ENCODE measurements at regions not wholly inside any gene's neighbourhood (a gene's known extent, or its start where the extent isn't known, plus 50 kb on each side); places are given as distances from the start of the nearest gene placed in this dataset.
A peak's percentile ranks its signal among the peaks of the same experiment; 100 is the strongest.

- no peak overlapping the region for H3K4me3 ChIP-seq (ENCODE audit: low read length)
- peak; percentile 20 for DNase-seq
- H3K4ac ChIP-seq (ENCODE audit: low read depth, low read length) = no peak overlapping the region
- no peak overlapping the region for H2BK120ac ChIP-seq (ENCODE audit: low read depth, low read length)
- no peak overlapping the region for H4K8ac ChIP-seq (ENCODE audit: low read depth, low read length)
- no peak overlapping the region for H3K23ac ChIP-seq (ENCODE audit: low read length)
- H3K79me1 ChIP-seq (ENCODE audit: low read length) = no peaks in the 10 kb centered on the region
- no CpG with 5 or more reads among the region's 2 CpGs for WGBS (ENCODE audit: extremely low coverage, insufficient coverage, low lambda C conversion rate)
- no peak overlapping the region for H2BK15ac ChIP-seq (replicated peaks; ENCODE audit: low read depth)
- H3K4me1 ChIP-seq (ENCODE audit: control insufficient read depth, low read depth, low read length) = no peaks in the 10 kb centered on the region
- H2BK5ac ChIP-seq (ENCODE audit: low read length) = no peak overlapping the region
- H3K79me2 ChIP-seq (ENCODE audit: control insufficient read depth, insufficient read depth, low read length) = no peaks in the 10 kb centered on the region
- no peak overlapping the region for H3K18ac ChIP-seq (ENCODE audit: low read length)
- H4K5ac ChIP-seq (ENCODE audit: low read length) = no peak overlapping the region
- H3K27ac ChIP-seq (ENCODE audit: low read depth, low read length) = no peak overlapping the region
- no peak overlapping the region for H3K56ac ChIP-seq (ENCODE audit: low read length)
- no peak overlapping the region for H3K4me2 ChIP-seq (ENCODE audit: low read length)
- H3K9ac ChIP-seq (ENCODE audit: low read length) = no peak overlapping the region
- H3K36me3 ChIP-seq (ENCODE audit: control insufficient read depth, insufficient read depth, low read length) = no peaks in the 10 kb centered on the region
- no peaks in the 10 kb centered on the region for H3K27me3 ChIP-seq (ENCODE audit: insufficient read depth, low read length, poor library complexity)
- H2AK5ac ChIP-seq (ENCODE audit: low read length) = no peak overlapping the region
Observed at GRCh38 chr4:147094238-147094637, 148.6 kb upstream of the TTC29 start.

- no peak overlapping the region for H2BK15ac ChIP-seq (replicated peaks; ENCODE audit: low read depth)
- H3K4me3 ChIP-seq (ENCODE audit: low read length) = no peak overlapping the region
Observed at GRCh38 chr4:147096667-147097604, 151.3 kb upstream of the TTC29 start.

GRCh38 chr4:147101678-147102077 is 156.0 kb upstream of the TTC29 start:
- H3K18ac ChIP-seq (ENCODE audit: low read length) = no peak overlapping the region
- no peak overlapping the region for H3K27ac ChIP-seq (ENCODE audit: low read depth, low read length)
- H4K8ac ChIP-seq (ENCODE audit: low read depth, low read length) = no peak overlapping the region
- no CpG with 5 or more reads among the region's 2 CpGs for WGBS (ENCODE audit: extremely low coverage, insufficient coverage, low lambda C conversion rate)
- H2AK5ac ChIP-seq (ENCODE audit: low read length) = no peak overlapping the region
- H3K36me3 ChIP-seq (ENCODE audit: control insufficient read depth, insufficient read depth, low read length) = no peaks in the 10 kb centered on the region
- no peak overlapping the region for H3K4me2 ChIP-seq (ENCODE audit: low read length)
- H3K27me3 ChIP-seq (ENCODE audit: insufficient read depth, low read length, poor library complexity) = no peaks in the 10 kb centered on the region
- no peak overlapping the region for H4K5ac ChIP-seq (ENCODE audit: low read length)
- H3K56ac ChIP-seq (ENCODE audit: low read length) = no peak overlapping the region
- H2BK15ac ChIP-seq (replicated peaks; ENCODE audit: low read depth) = no peak overlapping the region
- no peak overlapping the region for H3K23ac ChIP-seq (ENCODE audit: low read length)
- H3K4me1 ChIP-seq (ENCODE audit: control insufficient read depth, low read depth, low read length) = no peaks in the 10 kb centered on the region
- DNase-seq = no peak
- no peaks in the 10 kb centered on the region for H3K79me1 ChIP-seq (ENCODE audit: low read length)
- H2BK120ac ChIP-seq (ENCODE audit: low read depth, low read length) = no peak overlapping the region
- H2BK5ac ChIP-seq (ENCODE audit: low read length) = no peak overlapping the region
- H3K4me3 ChIP-seq (ENCODE audit: low read length) = no peak overlapping the region
- H3K79me2 ChIP-seq (ENCODE audit: control insufficient read depth, insufficient read depth, low read length) = no peaks in the 10 kb centered on the region
- H3K4ac ChIP-seq (ENCODE audit: low read depth, low read length) = no peak overlapping the region
- no peak overlapping the region for H3K9ac ChIP-seq (ENCODE audit: low read length)

More at GRCh38 chr4:147096667-147097604, 151.3 kb upstream of the TTC29 start:
- Histone ChIP-seq H3K79me1 (ENCODE audit: low read length) (no peaks in the 10 kb centered on the region), H4K8ac (ENCODE audit: low read depth, low read length) (no peak overlapping the region), H2BK120ac (ENCODE audit: low read depth, low read length) (no peak overlapping the region), H3K27me3 (ENCODE audit: insufficient read depth, low read length, poor library complexity) (no peaks in the 10 kb centered on the region), H3K27ac (ENCODE audit: low read depth, low read length) (no peak overlapping the region), H3K23ac (ENCODE audit: low read length) (no peak overlapping the region), H3K4me2 (ENCODE audit: low read length) (no peak overlapping the region), H3K4ac (ENCODE audit: low read depth, low read length) (no peak overlapping the region), H4K5ac (ENCODE audit: low read length) (no peak overlapping the region), H2BK5ac (ENCODE audit: low read length) (no peak overlapping the region), H3K56ac (ENCODE audit: low read length) (no peak overlapping the region), H3K36me3 (ENCODE audit: control insufficient read depth, insufficient read depth, low read length) (no peaks in the 10 kb centered on the region), H3K9ac (ENCODE audit: low read length) (no peak overlapping the region), H3K18ac (ENCODE audit: low read length) (no peak overlapping the region), H3K4me1 (ENCODE audit: control insufficient read depth, low read depth, low read length) (no peaks in the 10 kb centered on the region), H2AK5ac (ENCODE audit: low read length) (no peak overlapping the region), H3K79me2 (ENCODE audit: control insufficient read depth, insufficient read depth, low read length) (no peaks in the 10 kb centered on the region)
- WGBS (ENCODE audit: extremely low coverage, insufficient coverage, low lambda C conversion rate) = no CpG with 5 or more reads among the region's 6 CpGs
- DNase-seq = peak; percentile 55

- no peaks in the 10 kb centered on the region for H3K79me2 ChIP-seq (ENCODE audit: control insufficient read depth, insufficient read depth, low read length)
- H2BK120ac ChIP-seq (ENCODE audit: low read depth, low read length) = no peak overlapping the region
- no peak overlapping the region for H3K4ac ChIP-seq (ENCODE audit: low read depth, low read length)
- H4K5ac ChIP-seq (ENCODE audit: low read length) = no peak overlapping the region
- no peak overlapping the region for H4K8ac ChIP-seq (ENCODE audit: low read depth, low read length)
- no peaks in the 10 kb centered on the region for H3K36me3 ChIP-seq (ENCODE audit: control insufficient read depth, insufficient read depth, low read length)
- no peak overlapping the region for H3K56ac ChIP-seq (ENCODE audit: low read length)
- no peak overlapping the region for H3K4me3 ChIP-seq (ENCODE audit: low read length)
- H3K4me2 ChIP-seq (ENCODE audit: low read length) = no peak overlapping the region
- H3K18ac ChIP-seq (ENCODE audit: low read length) = no peak overlapping the region
- no peaks in the 10 kb centered on the region for H3K27me3 ChIP-seq (ENCODE audit: insufficient read depth, low read length, poor library complexity)
- no peaks in the 10 kb centered on the region for H3K79me1 ChIP-seq (ENCODE audit: low read length)
- DNase-seq = no peak
- H2AK5ac ChIP-seq (ENCODE audit: low read length) = no peak overlapping the region
- H3K9ac ChIP-seq (ENCODE audit: low read length) = no peak overlapping the region
- no peak overlapping the region for H2BK5ac ChIP-seq (ENCODE audit: low read length)
- H3K4me1 ChIP-seq (ENCODE audit: control insufficient read depth, low read depth, low read length) = no peaks in the 10 kb centered on the region
- H3K23ac ChIP-seq (ENCODE audit: low read length) = no peak overlapping the region
- WGBS (ENCODE audit: extremely low coverage, insufficient coverage, low lambda C conversion rate) = no CpG with 5 or more reads among the region's 1 CpG
- no peak overlapping the region for H2BK15ac ChIP-seq (replicated peaks; ENCODE audit: low read depth)
- no peak overlapping the region for H3K27ac ChIP-seq (ENCODE audit: low read depth, low read length)
Observed at GRCh38 chr4:147102596-147102995, 156.9 kb upstream of the TTC29 start.

GRCh38 chr4:147103403-147103946 is 157.8 kb upstream of the TTC29 start:
- H3K9ac ChIP-seq (ENCODE audit: low read length) = no peak overlapping the region
- no peaks in the 10 kb centered on the region for H3K27me3 ChIP-seq (ENCODE audit: insufficient read depth, low read length, poor library complexity)
- no peak overlapping the region for H2BK5ac ChIP-seq (ENCODE audit: low read length)
- no peaks in the 10 kb centered on the region for H3K79me1 ChIP-seq (ENCODE audit: low read length)
- H2AK5ac ChIP-seq (ENCODE audit: low read length) = no peak overlapping the region
- H3K4me3 ChIP-seq (ENCODE audit: low read length) = no peak overlapping the region
- no peak overlapping the region for H3K4me2 ChIP-seq (ENCODE audit: low read length)
- H2BK15ac ChIP-seq (replicated peaks; ENCODE audit: low read depth) = no peak overlapping the region
- no peak overlapping the region for H3K4ac ChIP-seq (ENCODE audit: low read depth, low read length)
- no peak overlapping the region for H4K5ac ChIP-seq (ENCODE audit: low read length)
- no peaks in the 10 kb centered on the region for H3K79me2 ChIP-seq (ENCODE audit: control insufficient read depth, insufficient read depth, low read length)
- H3K27ac ChIP-seq (ENCODE audit: low read depth, low read length) = no peak overlapping the region
- H3K36me3 ChIP-seq (ENCODE audit: control insufficient read depth, insufficient read depth, low read length) = no peaks in the 10 kb centered on the region
- H3K4me1 ChIP-seq (ENCODE audit: control insufficient read depth, low read depth, low read length) = no peaks in the 10 kb centered on the region
- no peak overlapping the region for H3K56ac ChIP-seq (ENCODE audit: low read length)
- H3K23ac ChIP-seq (ENCODE audit: low read length) = no peak overlapping the region
- DNase-seq = no peak
- no peak overlapping the region for H2BK120ac ChIP-seq (ENCODE audit: low read depth, low read length)
- H4K8ac ChIP-seq (ENCODE audit: low read depth, low read length) = no peak overlapping the region
- WGBS (ENCODE audit: extremely low coverage, insufficient coverage, low lambda C conversion rate) = no CpG with 5 or more reads among the region's 8 CpGs
- no peak overlapping the region for H3K18ac ChIP-seq (ENCODE audit: low read length)
